Vagina (tissue), 2 donors: ENCODE measurements at regions not wholly inside any gene's neighbourhood (a gene's known extent, or its start where the extent isn't known, plus 50 kb on each side); places are given as distances from the start of the nearest gene placed in this dataset.

Source experiments
- DNase-seq, 2 donors: peaks; one replicate each; pipeline ENCODE4 v3.0.0-alpha.2; 2017; ENCODE audit errors: extremely low spot score in 2 of 2
- H3K27ac ChIP-seq: fragments of 200-600 bp; sonication (generic); one replicate; pipeline ENCODE4 v1.5.1; 2019
- H3K27me3 ChIP-seq: fragments of 200-600 bp; sonication (generic); one replicate; pipeline ENCODE4 v1.5.1; 2019
- H3K36me3 ChIP-seq, 2 donors: fragments of 200-600 bp; sonication (generic); one replicate each; pipeline ENCODE4 v1.5.1; 2017 to 2019
- H3K4me1 ChIP-seq: fragments of 200-600 bp; sonication (generic); one replicate; pipeline ENCODE4 v1.5.1; 2019
- H3K4me3 ChIP-seq, 2 donors: fragments of 200-600 bp; sonication (generic); 1 replicate in 1 of 2; 2 replicates in 1 of 2; pipeline ENCODE4 v1.5.1; 2016 to 2019
- H3K9me3 ChIP-seq: fragments of 200-600 bp; sonication (generic); one replicate; pipeline ENCODE4 v1.5.1; 2019
- CTCF ChIP-seq, 3 experiments: fragments of 450-650 bp in 2 of 3; fragments of 200-600 bp in 1 of 3; sonication (generic) in 1 of 3; IDR thresholded peaks; one replicate each; pipeline ENCODE4 v1.5.1; 2017 to 2019; ENCODE audit warnings: antibody characterized with exemption in 3 of 3, mild to moderate bottlenecking in 2 of 3, moderate library complexity in 2 of 3
- POLR2A ChIP-seq, 2 donors: fragments of 450-650 bp; IDR thresholded peaks; one replicate each; pipeline ENCODE4 v1.6.1; 2017; ENCODE audit warnings: antibody characterized with exemption in 2 of 2, mild to moderate bottlenecking in 2 of 2, moderate library complexity in 2 of 2
- POLR2AphosphoS5 ChIP-seq, 2 donors: sonication (generic); formaldehyde crosslinking; IDR thresholded peaks; one replicate each; pipeline ENCODE4 v1.9.0; 2017; ENCODE audit warnings: antibody characterized with exemption in 2 of 2, mild to moderate bottlenecking in 2 of 2, low read depth in 1 of 2; ENCODE audit not compliant: insufficient read depth in 1 of 2
- intact Hi-C: fragments of 100-400 bp; cut with DNase I; formaldehyde crosslinking; loops from one replicate; pipeline ENCODE4 v1.15.1; 2023

DNA sequence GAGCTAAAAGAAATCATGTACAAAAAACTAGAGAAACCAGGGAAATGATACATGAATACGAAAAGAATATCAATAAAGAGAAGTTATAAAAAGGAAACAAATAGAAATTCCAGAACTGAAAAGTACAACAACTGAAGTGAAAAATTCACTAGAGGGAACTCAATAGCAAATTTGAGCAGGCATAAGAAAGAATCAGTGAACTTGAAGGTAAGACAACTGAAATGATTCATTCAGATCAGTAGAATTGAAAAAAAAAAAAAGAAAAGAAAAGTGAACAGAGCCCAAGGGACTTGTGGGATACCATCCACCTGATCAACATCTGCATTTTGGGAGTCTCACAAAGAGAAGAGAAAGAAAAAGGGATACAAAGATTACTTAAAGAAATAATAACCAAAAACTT lies 78.3 kb downstream of the HHEX start:
- no peaks in the 10 kb centered on the region for H3K4me1 ChIP-seq
- TF ChIP-seq CTCF (IDR thresholded peaks at IDR 0.05) = no peak
- TF ChIP-seq POLR2A (IDR thresholded peaks at IDR 0.05) = no peak
- TF ChIP-seq POLR2AphosphoS5 (IDR thresholded peaks at IDR 0.05; ENCODE audit: insufficient read depth in 1 of 2, low read depth in 1 of 2) = no peak
- H3K36me3 ChIP-seq = no peaks in the 10 kb centered on the region
- no peak overlapping the region for H3K27ac ChIP-seq
- H3K9me3 ChIP-seq = no peaks in the 10 kb centered on the region
- no peak overlapping the region for H3K4me3 ChIP-seq
- H3K27me3 ChIP-seq = no peaks in the 10 kb centered on the region
- DNase-seq = no peak
- intact Hi-C loops = no loop called here

GRCh38 chr10:92773776-92774175 lies 74.5 kb upstream of the EXOC6 start:
- H3K4me1 ChIP-seq = no peaks in the 10 kb centered on the region
- DNase-seq = no peak
- intact Hi-C loops = no loop called here
- H3K36me3 ChIP-seq = no peaks in the 10 kb centered on the region
- H3K27ac ChIP-seq = no peak overlapping the region
- no peaks in the 10 kb centered on the region for H3K9me3 ChIP-seq
- no peak overlapping the region for H3K4me3 ChIP-seq
- TF ChIP-seq CTCF (IDR thresholded peaks at IDR 0.05) (no peak), POLR2A (IDR thresholded peaks at IDR 0.05) (no peak), POLR2AphosphoS5 (IDR thresholded peaks at IDR 0.05; ENCODE audit: insufficient read depth in 1 of 2, low read depth in 1 of 2) (no peak)
- H3K27me3 ChIP-seq = no peaks in the 10 kb centered on the region

DNA sequence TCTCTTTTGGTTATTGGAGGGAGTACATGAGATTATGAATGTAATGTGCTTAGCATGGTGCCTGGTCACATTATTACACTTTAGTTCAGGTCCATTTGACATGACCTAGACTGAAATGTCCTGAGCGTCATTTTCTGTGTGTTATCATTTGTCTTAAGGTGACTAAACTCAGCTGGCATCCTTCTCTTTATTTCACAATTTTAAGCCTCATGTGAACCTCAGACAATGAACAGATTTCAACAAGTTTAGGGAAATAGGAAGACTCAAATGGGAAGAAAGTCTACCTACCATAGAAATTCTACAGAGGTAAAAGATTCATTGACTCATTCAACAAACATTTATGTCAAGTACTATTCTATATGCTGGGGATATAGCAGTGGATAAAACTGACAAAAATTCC lies 70.2 kb upstream of the EXOC6 start:
- Histone ChIP-seq H3K27me3 (no peaks in the 10 kb centered on the region), H3K9me3 (no peaks in the 10 kb centered on the region), H3K4me1 (no peaks in the 10 kb centered on the region), H3K27ac (no peak overlapping the region), H3K4me3 (no peak overlapping the region), H3K36me3 (no peaks in the 10 kb centered on the region)
- TF ChIP-seq CTCF (IDR thresholded peaks at IDR 0.05) = no peak
- no peak for TF ChIP-seq POLR2A (IDR thresholded peaks at IDR 0.05)
- no peak for TF ChIP-seq POLR2AphosphoS5 (IDR thresholded peaks at IDR 0.05; ENCODE audit: insufficient read depth in 1 of 2, low read depth in 1 of 2)
- intact Hi-C loops = no loop called here
- DNase-seq = no peak

GRCh38 chr10:92785118-92785517 lies 63.2 kb upstream of the EXOC6 start:
- Histone ChIP-seq H3K4me3 (no peak overlapping the region), H3K36me3 (no peaks in the 10 kb centered on the region), H3K9me3 (no peaks in the 10 kb centered on the region), H3K27ac (no peak overlapping the region), H3K27me3 (no peaks in the 10 kb centered on the region), H3K4me1 (no peaks in the 10 kb centered on the region)
- DNase-seq = no peak
- intact Hi-C loops = no loop called here
- no peak for TF ChIP-seq POLR2A (IDR thresholded peaks at IDR 0.05)
- TF ChIP-seq CTCF (IDR thresholded peaks at IDR 0.05) = no peak
- TF ChIP-seq POLR2AphosphoS5 (IDR thresholded peaks at IDR 0.05; ENCODE audit: insufficient read depth in 1 of 2, low read depth in 1 of 2) = no peak

- intact Hi-C loops = no loop called here
- no peak for TF ChIP-seq CTCF (IDR thresholded peaks at IDR 0.05)
- no peak for TF ChIP-seq POLR2AphosphoS5 (IDR thresholded peaks at IDR 0.05; ENCODE audit: insufficient read depth in 1 of 2, low read depth in 1 of 2)
- TF ChIP-seq POLR2A (IDR thresholded peaks at IDR 0.05) = no peak
These were observed 60.7 kb upstream of the EXOC6 start for GRCh38 chr10:92787557-92788152.

More at GRCh38 chr10:92787557-92788152, 60.7 kb upstream of the EXOC6 start:
- no peaks in the 10 kb centered on the region for H3K9me3 ChIP-seq
- H3K4me3 ChIP-seq = no peak overlapping the region
- H3K27me3 ChIP-seq = no peaks in the 10 kb centered on the region
- H3K27ac ChIP-seq = no peak overlapping the region
- H3K36me3 ChIP-seq = no peaks in the 10 kb centered on the region
- no peak for DNase-seq
- H3K4me1 ChIP-seq = no peaks in the 10 kb centered on the region
